Lung (tissue), 11 donors: ENCODE measurements at regions not wholly inside any gene's neighbourhood (a gene's known extent, or its start where the extent isn't known, plus 50 kb on each side); places are given as distances from the start of the nearest gene placed in this dataset.

ENCODE experiments used
- ATAC-seq: fragments of 200-7000 bp; cut with Tn5 transposase; one replicate; pipeline ENCODE4 v1.9.1; 2020; ENCODE audit warnings: moderate number of reproducible peaks; ENCODE audit not compliant: insufficient read depth, low FRiP score
- DNase-seq, 3 donors: peaks; one replicate each; pipeline ENCODE4 v3.0.0-alpha.2; 2013 to 2017
- H3K27ac ChIP-seq, 2 donors: one replicate each; pipeline ENCODE4 v1.5.1; 2013; ENCODE audit warnings: mild to moderate bottlenecking in 2 of 2, moderate library complexity in 2 of 2, control low read depth in 1 of 2, inconsistent platforms in 1 of 2, low read depth in 1 of 2, low read length in 1 of 2
- H3K27me3 ChIP-seq, 3 donors: one replicate each; pipeline ENCODE4 v1.5.1; 2013; ENCODE audit warnings: low read length in 2 of 3; ENCODE audit not compliant: control insufficient read depth in 3 of 3, insufficient read depth in 3 of 3
- H3K36me3 ChIP-seq, 4 donors: one replicate each; pipeline ENCODE4 v1.5.1; 2013; ENCODE audit warnings: low read length in 4 of 4, mild to moderate bottlenecking in 1 of 4, moderate library complexity in 1 of 4; ENCODE audit not compliant: control insufficient read depth in 4 of 4, insufficient read depth in 4 of 4
- H3K4me1 ChIP-seq, 5 donors: one replicate each; pipeline ENCODE4 v1.5.1; 2013; ENCODE audit warnings: low read length in 5 of 5, mild to moderate bottlenecking in 2 of 5, moderate library complexity in 1 of 5; ENCODE audit not compliant: control insufficient read depth in 5 of 5, insufficient read depth in 5 of 5
- H3K4me3 ChIP-seq: one replicate; pipeline ENCODE4 v1.5.1; 2013; ENCODE audit warnings: mild to moderate bottlenecking, control low read depth, moderate library complexity
- H3K9ac ChIP-seq, 2 donors: one replicate each; pipeline ENCODE4 v1.5.1; 2013; ENCODE audit warnings: low read length in 2 of 2, control low read depth in 1 of 2; ENCODE audit not compliant: insufficient read depth in 1 of 2
- H3K9me3 ChIP-seq, 4 donors: one replicate each; pipeline ENCODE4 v1.5.1; 2013; ENCODE audit warnings: low read length in 3 of 4, mild to moderate bottlenecking in 1 of 4, moderate library complexity in 1 of 4; ENCODE audit not compliant: control insufficient read depth in 4 of 4, insufficient read depth in 3 of 4
- WGBS, 2 donors: extraction: QIAGEN DNeasy Blood & Tissue Kit; methylation state at CpG; one replicate each; pipeline ENCODE4 v1.1.7; 2013; 5-methylcytosine and 5-hydroxymethylcytosine counted together
- TF ChIP-seq, protein P1 (sequence below): IDR thresholded peaks from 2 replicates; pipeline ENCODE4 v1.5.1; 2012; ENCODE audit warnings: mild to moderate bottlenecking; ENCODE audit errors: control extremely low read depth, extremely low read depth
- donor health status: control.
- donor health status: control.
- donor health status: Bipolar disorder and iron deficiency.
- donor health status: healthy.
- donor health status: DM: yes; HTN: yes; CAD: no.

DNA sequence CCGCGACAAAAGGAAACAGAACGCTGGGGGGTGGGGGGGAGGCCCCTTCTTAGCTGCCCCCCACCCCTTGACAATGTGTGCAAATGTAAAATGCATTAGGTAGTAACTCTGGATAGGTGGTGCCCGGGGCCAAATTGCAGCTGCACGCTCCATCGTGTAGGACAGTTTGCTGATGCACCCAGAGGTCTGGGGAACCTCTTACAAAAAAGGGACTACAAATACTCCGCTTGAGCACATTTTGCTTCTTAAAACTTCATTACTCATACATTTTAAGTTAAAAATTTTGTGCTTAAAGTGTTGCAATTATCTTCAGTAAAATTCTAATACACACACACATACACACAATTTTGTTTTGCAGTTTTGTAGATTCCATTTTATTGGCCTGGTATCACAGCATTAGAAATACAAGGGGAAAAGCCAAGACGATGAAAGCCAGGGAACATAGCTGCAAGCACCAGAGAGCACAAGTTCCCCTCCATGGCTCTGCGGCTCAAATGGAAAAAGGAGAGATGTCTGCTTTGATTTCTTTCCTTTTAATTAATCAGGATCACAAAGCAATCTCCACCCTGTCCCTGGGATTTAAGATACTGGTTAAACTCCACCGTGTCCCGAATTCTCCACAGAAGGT is 582.1 kb downstream of the ZEB2 start:
- H3K36me3 ChIP-seq: no peaks in the 10 kb centered on the region
- H3K27ac ChIP-seq: peak overlapping the region in 1 of 2 donors; percentile 92
- peaks cover 0 to 80% (median 24%) of the 10 kb centered on the region in 5 donors for H3K4me1 ChIP-seq
- no peak overlapping the region for H3K4me3 ChIP-seq
- WGBS, 2 donors: 26 to 34% methylated on average over 11 of the region's 11 CpGs
- TF ChIP-seq, protein P1, sequence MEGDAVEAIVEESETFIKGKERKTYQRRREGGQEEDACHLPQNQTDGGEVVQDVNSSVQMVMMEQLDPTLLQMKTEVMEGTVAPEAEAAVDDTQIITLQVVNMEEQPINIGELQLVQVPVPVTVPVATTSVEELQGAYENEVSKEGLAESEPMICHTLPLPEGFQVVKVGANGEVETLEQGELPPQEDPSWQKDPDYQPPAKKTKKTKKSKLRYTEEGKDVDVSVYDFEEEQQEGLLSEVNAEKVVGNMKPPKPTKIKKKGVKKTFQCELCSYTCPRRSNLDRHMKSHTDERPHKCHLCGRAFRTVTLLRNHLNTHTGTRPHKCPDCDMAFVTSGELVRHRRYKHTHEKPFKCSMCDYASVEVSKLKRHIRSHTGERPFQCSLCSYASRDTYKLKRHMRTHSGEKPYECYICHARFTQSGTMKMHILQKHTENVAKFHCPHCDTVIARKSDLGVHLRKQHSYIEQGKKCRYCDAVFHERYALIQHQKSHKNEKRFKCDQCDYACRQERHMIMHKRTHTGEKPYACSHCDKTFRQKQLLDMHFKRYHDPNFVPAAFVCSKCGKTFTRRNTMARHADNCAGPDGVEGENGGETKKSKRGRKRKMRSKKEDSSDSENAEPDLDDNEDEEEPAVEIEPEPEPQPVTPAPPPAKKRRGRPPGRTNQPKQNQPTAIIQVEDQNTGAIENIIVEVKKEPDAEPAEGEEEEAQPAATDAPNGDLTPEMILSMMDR: no peak
- peaks cover 0 to 11% (median 0%) of the 10 kb centered on the region in 3 donors for H3K27me3 ChIP-seq
- DNase-seq (peak; percentile 46 to 75 (median 75)), ATAC-seq (no peak)
- H3K9ac ChIP-seq: peak overlapping the region; percentile 53 to 97
- H3K9me3 ChIP-seq: no peaks in the 10 kb centered on the region

DNA sequence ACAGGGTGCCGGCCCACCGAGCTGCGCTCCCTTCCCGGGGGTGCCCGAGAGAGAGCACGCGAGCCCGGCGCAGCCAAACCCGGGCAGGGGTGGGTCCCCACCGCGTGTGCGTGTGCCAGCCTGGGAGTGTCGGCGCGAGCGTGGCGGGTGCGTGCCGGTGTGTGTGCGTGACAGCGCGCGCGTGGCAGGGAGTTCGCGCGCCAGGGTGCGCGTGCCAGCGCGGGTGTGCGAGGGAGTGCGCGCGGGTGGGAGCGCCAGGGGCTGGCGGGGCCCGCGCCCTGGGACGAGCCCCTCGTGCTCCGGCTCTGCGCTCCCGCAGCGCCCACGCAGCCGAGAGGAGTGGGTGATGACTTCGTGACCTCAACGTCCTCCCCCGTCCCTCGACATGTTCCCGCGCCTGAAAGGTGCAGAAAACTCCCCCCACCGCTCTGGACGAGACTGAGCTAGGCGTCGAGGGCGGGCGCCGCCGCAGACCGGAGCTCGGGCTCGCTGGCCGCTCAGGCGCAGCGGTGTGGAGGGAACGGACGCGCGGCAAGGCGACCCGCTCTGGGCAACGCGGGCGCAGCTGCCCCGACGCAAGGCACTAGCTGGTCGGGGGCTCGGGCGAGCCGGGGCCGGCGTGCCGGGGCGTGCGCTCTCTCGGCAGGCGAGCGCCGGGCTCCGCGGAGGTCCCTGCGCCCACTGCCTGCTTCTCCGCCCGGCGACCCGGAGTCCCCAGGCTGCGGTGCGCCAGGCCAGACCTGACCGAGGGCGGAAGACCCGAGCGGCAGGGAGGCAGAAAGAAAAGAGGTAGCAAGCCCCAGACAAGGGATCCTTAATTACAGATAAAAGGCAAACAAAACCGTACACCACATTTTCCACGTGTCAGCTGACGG is 582.8 kb downstream of the ZEB2 start:
- no peaks in the 10 kb centered on the region for H3K36me3 ChIP-seq
- peak overlapping the region in 1 of 2 donors; percentile 92 for H3K27ac ChIP-seq
- peak overlapping the region; percentile 52 for H3K4me3 ChIP-seq
- peaks cover 0 to 81% (median 24%) of the 10 kb centered on the region in 5 donors for H3K4me1 ChIP-seq
- TF ChIP-seq, protein P1: no peak
- H3K9ac ChIP-seq: peak overlapping the region; percentile 53 to 97
- DNase-seq (peak; percentile 61 to 69 (median 63)), ATAC-seq (peak; percentile 37)
- H3K9me3 ChIP-seq: no peaks in the 10 kb centered on the region
- 0% methylated on average over 77 to 108 of the region's 108 CpGs for WGBS, 2 donors
- H3K27me3 ChIP-seq: peaks cover 0 to 11% (median 0%) of the 10 kb centered on the region in 3 donors

DNA sequence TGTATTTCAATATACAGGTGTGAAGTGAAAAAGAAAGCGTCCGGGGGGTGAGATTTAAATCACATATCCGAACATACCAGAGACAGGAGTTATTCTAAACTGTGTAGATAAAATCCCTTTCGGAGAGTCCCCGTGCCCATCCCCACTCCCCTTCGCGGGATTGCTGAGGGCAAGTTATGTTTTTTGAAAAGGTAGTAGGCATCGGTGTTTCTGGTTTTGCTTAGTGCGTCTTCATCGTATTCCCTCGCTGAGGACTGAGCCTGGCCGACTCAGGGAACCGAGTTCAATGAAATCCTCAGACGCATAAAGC is 583.4 kb downstream of the ZEB2 start:
- H3K9ac ChIP-seq: peak overlapping the region; percentile 53 to 97
- peaks cover 0 to 11% (median 0%) of the 10 kb centered on the region in 3 donors for H3K27me3 ChIP-seq
- peak overlapping the region in 1 of 2 donors; percentile 92 for H3K27ac ChIP-seq
- 16% methylated on average over 14 of the region's 14 CpGs for WGBS, 2 donors
- peak overlapping the region; percentile 52 for H3K4me3 ChIP-seq
- ATAC-seq (no peak), DNase-seq (peak in 2 of 3 donors; percentile 65 to 71)
- TF ChIP-seq, protein P1: no peak
- no peaks in the 10 kb centered on the region for H3K9me3 ChIP-seq
- H3K36me3 ChIP-seq: no peaks in the 10 kb centered on the region
- peaks cover 0 to 81% (median 24%) of the 10 kb centered on the region in 5 donors for H3K4me1 ChIP-seq
